Esophagus (tissue), 2 donors: ENCODE measurements at regions not wholly inside any gene's neighbourhood (a gene's known extent, or its start where the extent isn't known, plus 50 kb on each side); places are given as distances from the start of the nearest gene placed in this dataset.

ENCODE experiments used
- H3K27ac ChIP-seq, 2 donors: one replicate each; pipeline ENCODE4 v1.5.1; 2013; ENCODE audit warnings: low read depth in 2 of 2, mild to moderate bottlenecking in 2 of 2, inconsistent platforms in 1 of 2, low read length in 1 of 2, moderate library complexity in 1 of 2
- H3K27me3 ChIP-seq, 2 donors: one replicate each; pipeline ENCODE4 v1.6.1; 2013; ENCODE audit warnings: low read length in 2 of 2, control low read depth in 1 of 2, mild to moderate bottlenecking in 1 of 2; ENCODE audit not compliant: insufficient read depth in 2 of 2, control insufficient read depth in 1 of 2
- H3K36me3 ChIP-seq, 2 donors: one replicate each; pipeline ENCODE4 v1.6.1; 2013; ENCODE audit warnings: low read length in 1 of 2; ENCODE audit not compliant: control insufficient read depth in 2 of 2, insufficient read depth in 2 of 2
- H3K4me1 ChIP-seq, 2 donors: one replicate each; pipeline ENCODE4 v1.6.1; 2013; ENCODE audit warnings: low read length in 1 of 2; ENCODE audit not compliant: control insufficient read depth in 2 of 2, insufficient read depth in 2 of 2
- H3K4me3 ChIP-seq, 2 donors: one replicate each; pipeline ENCODE4 v1.5.1; 2013; ENCODE audit warnings: low read length in 2 of 2, mild to moderate bottlenecking in 2 of 2, low read depth in 1 of 2, moderate library complexity in 1 of 2
- H3K9me3 ChIP-seq, 2 donors: one replicate each; pipeline ENCODE4 v1.6.1; 2013; ENCODE audit warnings: mild to moderate bottlenecking in 2 of 2, low read depth in 1 of 2, low read length in 1 of 2, moderate library complexity in 1 of 2; ENCODE audit not compliant: control insufficient read depth in 2 of 2, insufficient read depth in 1 of 2
- WGBS, 2 donors: extraction: QIAGEN DNeasy Blood & Tissue Kit; methylation state at CpG; one replicate each; pipeline ENCODE4 v1.1.7; 2013; 5-methylcytosine and 5-hydroxymethylcytosine counted together
- donor health status: healthy with polysubstance abuse.
- donor health status: Bipolar disorder and iron deficiency.

DNA sequence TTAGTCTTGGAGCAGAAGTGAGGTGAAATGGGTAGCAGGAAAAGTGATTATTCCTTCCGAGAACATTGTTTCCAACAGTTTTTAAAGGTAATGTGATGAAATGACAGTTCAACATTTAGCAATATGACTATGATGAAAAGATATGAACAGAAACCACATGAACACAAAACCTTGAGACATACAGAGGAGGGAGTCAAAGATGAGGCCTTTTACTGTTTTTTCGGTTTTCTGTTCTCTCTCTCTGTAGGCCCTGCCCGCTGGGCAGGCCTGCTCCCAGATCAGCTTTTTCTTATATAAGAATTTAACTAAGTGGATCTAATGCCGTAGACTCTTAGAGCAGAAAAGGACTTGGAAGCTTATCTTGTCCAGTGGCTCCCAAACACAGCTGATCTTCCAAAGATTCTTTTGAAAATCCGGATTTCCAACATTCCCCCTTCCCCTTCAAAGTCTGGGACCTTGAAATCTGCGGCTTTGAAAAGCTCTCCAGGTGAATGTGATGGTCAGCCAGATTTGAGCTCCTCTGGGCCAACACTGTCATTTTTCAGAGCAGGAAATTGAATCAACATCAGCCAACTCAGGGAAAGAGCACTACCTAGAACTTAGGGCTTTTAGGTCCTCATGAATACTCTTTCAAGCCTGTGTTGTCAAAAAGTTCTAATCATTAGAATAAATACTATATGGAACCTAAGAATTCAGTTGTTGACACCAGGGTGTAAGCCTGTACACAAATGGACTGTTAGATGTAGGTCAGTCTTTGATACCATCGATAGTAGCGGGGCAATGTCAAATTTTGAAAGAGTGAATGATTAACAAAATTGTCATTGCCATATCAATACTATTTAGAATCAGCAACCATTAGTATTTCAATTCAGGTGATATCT, 372.7 kb downstream of the SHQ1 start:
- no peak overlapping the region for H3K27ac ChIP-seq
- no peaks in the 10 kb centered on the region for H3K4me1 ChIP-seq
- no peak overlapping the region for H3K4me3 ChIP-seq
- H3K36me3 ChIP-seq, result no peaks in the 10 kb centered on the region
- H3K9me3 ChIP-seq, result peaks cover 0 to 1% of the 10 kb centered on the region in 2 donors
- WGBS, 2 donors, result 89 to 90% methylated on average over 8 of the region's 8 CpGs
- no peaks in the 10 kb centered on the region for H3K27me3 ChIP-seq

DNA sequence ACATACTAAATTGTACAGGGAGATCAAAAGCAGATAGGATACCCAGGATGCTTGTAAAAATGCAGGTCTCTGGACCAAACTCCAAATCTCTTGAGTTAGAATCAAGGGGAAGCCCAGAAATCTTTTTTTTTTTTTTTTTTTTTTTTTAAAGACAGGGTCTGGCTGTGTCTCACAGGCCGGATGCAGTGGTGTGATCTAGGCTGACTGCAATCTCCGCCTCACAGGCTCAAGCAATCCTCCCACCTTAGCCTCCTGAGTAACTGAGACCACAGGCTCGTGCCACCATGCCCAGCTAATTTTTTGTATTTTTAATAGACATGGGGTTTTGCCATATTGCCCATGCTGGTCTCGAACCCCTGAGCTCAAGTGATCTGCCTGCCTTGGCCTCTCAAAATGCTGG, 373.5 kb downstream of the SHQ1 start:
- Histone ChIP-seq H3K9me3 (peaks cover 0 to 1% of the 10 kb centered on the region in 2 donors), H3K4me1 (no peaks in the 10 kb centered on the region), H3K27ac (no peak overlapping the region), H3K36me3 (no peaks in the 10 kb centered on the region), H3K27me3 (no peaks in the 10 kb centered on the region), H3K4me3 (no peak overlapping the region)
- 95 to 96% methylated on average over 4 of the region's 4 CpGs for WGBS, 2 donors

DNA sequence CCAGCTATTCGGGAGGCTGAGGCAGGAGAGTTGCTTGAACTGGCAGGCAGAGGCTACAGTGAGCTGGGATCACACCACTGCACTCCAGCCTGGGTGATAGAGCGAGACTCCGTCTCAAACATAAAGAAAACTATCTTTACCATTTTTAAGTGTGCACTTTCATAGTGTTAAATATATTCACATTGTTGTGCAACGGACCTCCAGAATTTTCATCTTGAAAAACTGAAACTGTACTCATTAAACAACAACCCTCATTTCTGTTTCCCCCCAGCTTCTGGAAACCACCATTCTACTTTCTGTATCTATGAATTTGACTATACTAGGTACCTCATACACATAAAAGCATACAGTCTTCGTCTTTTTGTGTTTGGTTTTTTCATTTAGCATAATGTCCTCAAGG, 375.1 kb downstream of the SHQ1 start:
- H3K4me1 ChIP-seq, result no peaks in the 10 kb centered on the region

DNA sequence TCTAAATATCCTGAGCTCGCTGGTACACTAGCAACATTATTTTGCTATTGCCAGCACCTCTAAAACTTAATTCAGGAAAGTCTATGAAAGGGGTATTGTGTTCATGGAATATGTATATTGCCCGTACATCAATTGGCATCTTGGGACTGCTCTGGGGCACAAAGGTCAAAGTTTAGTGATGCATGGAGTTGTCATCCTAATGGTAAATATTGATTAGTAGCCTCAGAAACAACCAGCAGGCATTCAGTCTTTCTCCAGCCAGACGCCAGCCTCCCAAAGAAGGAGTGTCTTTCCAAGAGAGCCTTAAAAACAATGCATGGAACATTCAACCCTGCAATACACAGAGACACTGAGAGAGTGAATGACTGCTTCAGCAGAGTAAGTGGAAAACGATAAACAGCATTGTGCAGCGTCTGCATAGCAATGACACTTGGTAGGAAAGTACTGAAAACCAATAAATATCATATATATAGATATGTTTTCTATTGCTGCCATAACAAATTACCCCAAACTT, 377.3 kb downstream of the SHQ1 start:
- Histone ChIP-seq H3K27me3 (no peaks in the 10 kb centered on the region), H3K4me3 (no peak overlapping the region), H3K4me1 (no peaks in the 10 kb centered on the region), H3K27ac (no peak overlapping the region), H3K36me3 (no peaks in the 10 kb centered on the region), H3K9me3 (peaks cover 0 to 1% of the 10 kb centered on the region in 2 donors)
- 86 to 93% methylated on average over 5 of the region's 5 CpGs for WGBS, 2 donors

More for the DNA sequence above, 375.1 kb downstream of the SHQ1 start:
- 71 to 75% methylated on average over 5 of the region's 5 CpGs for WGBS, 2 donors
- H3K4me3 ChIP-seq, result no peak overlapping the region
- no peaks in the 10 kb centered on the region for H3K27me3 ChIP-seq
- H3K27ac ChIP-seq, result no peak overlapping the region
- H3K36me3 ChIP-seq, result no peaks in the 10 kb centered on the region
- H3K9me3 ChIP-seq, result peaks cover 0 to 1% of the 10 kb centered on the region in 2 donors

DNA sequence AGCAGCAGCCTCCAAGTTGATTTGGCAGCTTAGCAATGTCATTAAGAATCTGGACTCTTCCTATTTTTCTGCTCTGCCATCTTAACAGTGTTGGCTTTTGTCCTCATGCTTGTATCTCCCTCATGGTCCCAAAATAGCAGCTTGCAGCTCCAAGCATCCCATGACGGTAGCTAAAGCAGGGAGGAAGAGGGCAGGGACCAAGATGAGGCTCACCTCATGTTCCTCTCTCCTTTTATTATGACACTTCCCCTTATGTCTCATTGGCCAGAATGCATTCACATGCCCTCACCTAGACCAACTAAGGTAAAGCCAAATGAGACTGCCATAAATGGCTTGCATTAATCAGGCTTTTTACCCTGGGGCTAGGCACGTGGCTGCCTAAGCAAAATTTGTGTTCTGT, 382.4 kb downstream of the SHQ1 start:
- Histone ChIP-seq H3K4me3 (no peak overlapping the region), H3K27ac (no peak overlapping the region), H3K4me1 (peaks cover 0 to 5% of the 10 kb centered on the region in 2 donors), H3K27me3 (no peaks in the 10 kb centered on the region), H3K36me3 (no peaks in the 10 kb centered on the region), H3K9me3 (no peaks in the 10 kb centered on the region)
- 35 to 63% methylated on average over 2 of the region's 2 CpGs for WGBS, 2 donors

DNA sequence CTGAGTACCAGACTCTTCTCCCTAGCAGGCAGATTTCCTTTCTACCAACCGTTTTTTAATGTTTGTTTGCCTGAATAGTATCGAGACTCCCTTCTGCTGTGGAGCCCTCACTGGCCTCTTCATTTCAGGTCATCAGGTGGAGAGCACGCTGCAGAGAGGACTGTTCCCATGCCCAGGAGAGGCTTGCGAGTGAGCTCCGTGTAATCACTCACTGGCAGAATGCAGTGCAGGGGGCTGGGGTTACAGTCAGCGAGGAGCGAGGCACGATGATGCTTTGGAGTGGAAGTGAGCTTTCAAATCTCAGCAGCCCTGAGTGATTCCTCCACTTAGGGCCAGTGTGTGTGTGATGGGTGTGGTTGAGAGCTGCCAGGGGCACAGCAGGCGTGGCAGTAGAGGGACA, 385.2 kb downstream of the SHQ1 start:
- H3K4me1 ChIP-seq, result peaks cover 0 to 5% of the 10 kb centered on the region in 2 donors
- H3K9me3 ChIP-seq, result no peaks in the 10 kb centered on the region
- no peaks in the 10 kb centered on the region for H3K36me3 ChIP-seq
- H3K4me3 ChIP-seq, result no peak overlapping the region
- no peak overlapping the region for H3K27ac ChIP-seq
- H3K27me3 ChIP-seq, result no peaks in the 10 kb centered on the region
- 69 to 80% methylated on average over 9 of the region's 9 CpGs for WGBS, 2 donors

DNA sequence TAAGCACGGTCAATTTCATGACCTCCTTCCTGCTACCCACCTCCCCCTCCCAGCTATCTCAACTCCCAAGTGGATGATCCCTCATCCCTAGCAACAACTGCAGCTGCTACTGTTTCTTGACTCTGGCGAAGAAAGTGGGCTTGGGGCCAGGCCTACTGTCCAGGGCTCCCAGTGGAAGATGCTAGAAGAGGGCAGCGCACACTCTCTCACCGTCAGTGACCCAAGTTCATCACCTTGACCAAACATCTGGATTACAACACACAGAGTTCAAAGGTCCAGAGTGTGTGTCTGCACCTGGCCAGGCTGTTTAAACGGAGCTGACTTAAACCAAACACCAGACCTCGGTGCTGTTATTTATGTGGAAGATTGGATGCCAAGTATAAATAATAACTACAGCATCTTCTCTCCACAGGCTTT, 385.6 kb downstream of the SHQ1 start:
- H3K36me3 ChIP-seq, result no peaks in the 10 kb centered on the region
- no peak overlapping the region for H3K27ac ChIP-seq
- peaks cover 0 to 5% of the 10 kb centered on the region in 2 donors for H3K4me1 ChIP-seq
- 53 to 66% methylated on average over 6 of the region's 6 CpGs for WGBS, 2 donors
- H3K4me3 ChIP-seq, result no peak overlapping the region
- no peaks in the 10 kb centered on the region for H3K9me3 ChIP-seq
- no peaks in the 10 kb centered on the region for H3K27me3 ChIP-seq

DNA sequence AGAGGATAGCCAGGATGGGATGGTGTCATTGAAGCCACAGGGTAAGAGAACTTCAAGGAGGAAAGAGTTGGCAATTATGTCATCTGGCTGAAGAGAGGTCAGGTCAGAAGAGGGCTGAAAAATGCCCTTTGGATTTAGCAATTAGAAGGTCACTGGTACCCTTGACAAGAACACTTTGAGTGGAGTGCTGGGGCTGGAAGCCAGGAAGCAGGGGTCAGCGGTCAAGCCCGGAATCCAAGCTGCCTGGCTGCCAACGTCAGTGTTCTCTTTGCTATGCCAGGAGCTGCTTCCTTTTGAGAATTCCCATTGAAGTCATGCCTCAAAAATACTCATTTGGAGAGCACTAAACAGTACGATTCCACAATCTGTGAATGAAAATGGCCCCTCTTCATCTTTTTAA, 386.5 kb downstream of the SHQ1 start:
- Histone ChIP-seq H3K9me3 (no peaks in the 10 kb centered on the region), H3K4me3 (no peak overlapping the region), H3K36me3 (no peaks in the 10 kb centered on the region), H3K27ac (no peak overlapping the region), H3K4me1 (peaks cover 0 to 5% of the 10 kb centered on the region in 2 donors), H3K27me3 (no peaks in the 10 kb centered on the region)
- 50 to 61% methylated on average over 4 of the region's 4 CpGs for WGBS, 2 donors

DNA sequence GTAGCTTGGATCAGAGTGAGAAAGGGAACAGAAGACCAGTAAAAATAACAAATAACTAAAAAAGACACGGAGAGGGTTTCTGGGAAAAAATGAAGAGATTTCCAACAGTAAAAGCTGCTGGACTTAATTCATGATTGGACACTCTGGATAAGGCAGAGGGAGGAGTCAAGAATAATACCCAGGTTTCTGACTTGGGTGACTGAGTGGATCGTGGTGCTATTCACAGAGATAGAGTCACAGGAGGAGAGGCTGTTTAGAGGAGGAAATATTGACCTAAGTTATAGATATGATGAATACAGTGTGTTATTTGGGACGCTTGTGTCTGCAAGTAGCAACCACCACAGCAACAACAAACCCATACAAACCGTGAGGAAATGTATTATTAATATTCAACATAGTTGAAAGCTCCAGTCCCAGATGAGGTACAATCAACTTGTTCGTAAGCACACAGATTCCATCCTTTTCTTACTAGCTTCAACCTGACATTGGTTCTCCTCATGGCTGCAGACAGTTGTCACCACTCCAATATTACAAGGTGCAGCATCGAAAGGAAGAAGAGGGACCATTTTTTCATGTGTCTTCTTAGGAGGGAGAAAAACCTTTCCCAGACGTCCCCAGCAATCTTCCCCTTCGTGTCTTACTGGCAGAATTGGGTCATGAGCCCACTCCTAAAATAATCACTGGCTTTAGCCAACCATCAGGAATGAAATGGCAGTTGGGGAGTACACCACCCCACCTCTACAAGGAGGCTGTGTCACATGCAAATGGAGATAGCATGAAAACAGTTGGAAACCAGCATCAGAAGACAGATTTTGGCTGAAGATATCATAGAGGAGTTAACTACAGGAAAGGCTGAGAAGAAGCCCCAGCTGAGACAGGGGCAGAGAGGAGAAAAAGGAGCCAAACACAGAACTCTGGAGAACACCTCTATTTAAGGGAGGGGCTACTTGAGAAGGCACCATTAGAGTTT, 387.8 kb downstream of the SHQ1 start:
- no peak overlapping the region for H3K4me3 ChIP-seq
- no peak overlapping the region for H3K27ac ChIP-seq
- no peaks in the 10 kb centered on the region for H3K27me3 ChIP-seq
- no peaks in the 10 kb centered on the region for H3K9me3 ChIP-seq
- peaks cover 0 to 5% of the 10 kb centered on the region in 2 donors for H3K4me1 ChIP-seq
- 90 to 91% methylated on average over 8 of the region's 8 CpGs for whole genome bisulfite sequencing, 2 donors
- H3K36me3 ChIP-seq, result no peaks in the 10 kb centered on the region
